Kidney epithelial cell (primary cell): ENCODE measurements at regions not wholly inside any gene's neighbourhood (a gene's known extent, or its start where the extent isn't known, plus 50 kb on each side); places are given as distances from the start of the nearest gene placed in this dataset.
"Not testable (repeated sequence)": the region's sequence is repeated elsewhere in the genome, so short reads cannot be mapped to it uniquely, and the experiment has no call there.

Experiments
- DNase-seq: peaks from one replicate; pipeline ENCODE4 v3.0.0-alpha.2; 2010; ENCODE audit warnings: low read depth
- H3K27me3 ChIP-seq: 2 replicates; pipeline ENCODE4 v1.6.0; 2011; ENCODE audit warnings: low read length; ENCODE audit not compliant: control insufficient read depth, insufficient read depth
- H3K36me3 ChIP-seq: 2 replicates; pipeline ENCODE4 v1.5.1; 2011; ENCODE audit warnings: low read length; ENCODE audit not compliant: control insufficient read depth, insufficient read depth
- H3K4me3 ChIP-seq: 2 replicates; pipeline ENCODE4 v1.5.1; 2011; ENCODE audit warnings: low read depth, mild to moderate bottlenecking, control low read depth, low read length
- TF ChIP-seq, protein P1 (sequence below): IDR thresholded peaks from 2 replicates; pipeline ENCODE4 v1.5.1; 2011; ENCODE audit warnings: mild to moderate bottlenecking, moderate library complexity, low read length, control low read depth, inconsistent platforms; ENCODE audit not compliant: insufficient read depth, poor library complexity, severe bottlenecking

DNA sequence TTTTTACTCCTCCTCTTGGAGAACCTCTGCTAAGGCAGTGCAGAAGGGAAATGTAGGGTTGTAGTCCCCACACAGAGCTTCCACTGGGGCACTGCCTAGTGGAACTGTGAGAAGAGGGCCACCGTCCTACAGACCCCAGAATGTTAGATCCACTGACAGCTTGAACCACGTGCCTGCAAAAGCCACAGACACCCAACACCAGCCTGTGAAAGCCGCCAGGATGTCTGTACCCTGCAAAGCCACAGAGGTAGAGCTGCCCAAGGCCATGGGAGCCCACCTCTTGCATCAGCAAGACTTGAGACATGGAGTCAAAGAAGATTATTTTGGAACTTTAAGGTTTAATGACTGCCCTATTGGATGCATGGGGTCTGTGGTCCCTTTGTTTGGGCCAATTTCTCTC is 112.1 kb downstream of the RSL24D1 start:
- TF ChIP-seq, protein P1, sequence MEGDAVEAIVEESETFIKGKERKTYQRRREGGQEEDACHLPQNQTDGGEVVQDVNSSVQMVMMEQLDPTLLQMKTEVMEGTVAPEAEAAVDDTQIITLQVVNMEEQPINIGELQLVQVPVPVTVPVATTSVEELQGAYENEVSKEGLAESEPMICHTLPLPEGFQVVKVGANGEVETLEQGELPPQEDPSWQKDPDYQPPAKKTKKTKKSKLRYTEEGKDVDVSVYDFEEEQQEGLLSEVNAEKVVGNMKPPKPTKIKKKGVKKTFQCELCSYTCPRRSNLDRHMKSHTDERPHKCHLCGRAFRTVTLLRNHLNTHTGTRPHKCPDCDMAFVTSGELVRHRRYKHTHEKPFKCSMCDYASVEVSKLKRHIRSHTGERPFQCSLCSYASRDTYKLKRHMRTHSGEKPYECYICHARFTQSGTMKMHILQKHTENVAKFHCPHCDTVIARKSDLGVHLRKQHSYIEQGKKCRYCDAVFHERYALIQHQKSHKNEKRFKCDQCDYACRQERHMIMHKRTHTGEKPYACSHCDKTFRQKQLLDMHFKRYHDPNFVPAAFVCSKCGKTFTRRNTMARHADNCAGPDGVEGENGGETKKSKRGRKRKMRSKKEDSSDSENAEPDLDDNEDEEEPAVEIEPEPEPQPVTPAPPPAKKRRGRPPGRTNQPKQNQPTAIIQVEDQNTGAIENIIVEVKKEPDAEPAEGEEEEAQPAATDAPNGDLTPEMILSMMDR = no peak
- Histone ChIP-seq H3K27me3 (no peaks in the 10 kb centered on the region), H3K4me3 (no peak overlapping the region), H3K36me3 (no peaks in the 10 kb centered on the region)
- DNase-seq = no peak

DNA sequence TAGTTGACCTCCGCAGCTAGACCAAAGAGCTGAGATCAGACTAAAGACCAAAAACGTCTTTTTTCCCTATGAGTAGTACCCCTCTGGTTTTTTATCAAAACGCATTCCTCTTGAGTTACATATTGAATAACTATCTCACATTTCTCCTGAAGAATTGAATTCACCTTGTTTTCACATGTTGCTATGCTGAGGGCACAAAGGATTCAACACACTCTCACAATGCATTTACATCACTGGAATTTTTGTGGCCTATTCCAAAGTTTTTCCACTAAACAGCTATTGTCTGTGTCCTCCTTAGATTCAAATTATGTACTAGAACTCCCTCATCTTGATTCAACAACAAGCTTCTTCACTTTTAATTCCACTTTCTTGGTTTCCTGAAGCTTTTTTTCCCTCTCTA is 112.5 kb downstream of the RSL24D1 start:
- no peaks in the 10 kb centered on the region for H3K27me3 ChIP-seq
- no peak for DNase-seq
- H3K4me3 ChIP-seq = no peak overlapping the region
- H3K36me3 ChIP-seq = no peaks in the 10 kb centered on the region
- TF ChIP-seq, protein P1 = no peak

DNA sequence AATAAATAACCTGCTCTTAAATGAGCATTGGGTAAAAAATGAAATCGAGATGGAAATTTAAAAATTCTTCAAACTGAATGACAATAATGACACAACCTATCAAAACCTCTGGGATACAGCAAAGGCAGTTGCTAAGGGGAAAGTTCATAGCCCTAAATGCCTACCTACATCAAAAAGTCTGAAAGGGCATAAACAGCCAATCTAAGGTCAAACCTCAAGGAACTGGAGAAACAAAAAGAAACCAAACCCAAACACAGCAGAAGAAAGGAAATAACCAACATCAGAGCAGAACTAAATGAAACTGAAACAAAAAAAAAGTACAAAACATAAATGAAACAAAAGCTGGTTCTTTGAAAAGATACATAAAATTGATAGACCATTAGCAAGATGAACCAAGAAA is 119.7 kb downstream of the RSL24D1 start:
- not testable (repeated sequence) for H3K27me3 ChIP-seq, H3K4me3 ChIP-seq, H3K36me3 ChIP-seq, DNase-seq

DNA sequence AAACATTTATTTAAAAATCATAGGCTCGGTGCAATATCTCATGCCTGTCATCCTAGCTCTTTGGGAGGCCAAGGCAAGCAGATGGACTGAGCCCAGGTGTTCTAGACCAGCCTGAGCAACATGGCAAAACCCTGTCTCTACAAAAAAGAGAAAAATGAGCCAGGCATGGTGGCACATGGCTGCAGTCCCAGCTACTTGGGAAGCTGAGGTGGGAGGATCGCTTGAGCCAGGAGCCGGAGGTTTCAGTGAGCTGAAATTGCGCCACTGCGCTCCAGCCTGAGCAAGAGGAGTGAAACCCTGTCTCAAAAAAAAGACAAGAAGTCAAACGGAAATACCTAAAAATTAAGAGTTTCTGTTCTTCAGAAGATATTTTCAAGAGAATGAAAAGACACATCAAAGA is 122.3 kb downstream of the RSL24D1 start:
- no peaks in the 10 kb centered on the region for H3K36me3 ChIP-seq
- H3K4me3 ChIP-seq = no peak overlapping the region
- no peak for DNase-seq
- TF ChIP-seq, protein P1 = no peak
- no peaks in the 10 kb centered on the region for H3K27me3 ChIP-seq

DNA sequence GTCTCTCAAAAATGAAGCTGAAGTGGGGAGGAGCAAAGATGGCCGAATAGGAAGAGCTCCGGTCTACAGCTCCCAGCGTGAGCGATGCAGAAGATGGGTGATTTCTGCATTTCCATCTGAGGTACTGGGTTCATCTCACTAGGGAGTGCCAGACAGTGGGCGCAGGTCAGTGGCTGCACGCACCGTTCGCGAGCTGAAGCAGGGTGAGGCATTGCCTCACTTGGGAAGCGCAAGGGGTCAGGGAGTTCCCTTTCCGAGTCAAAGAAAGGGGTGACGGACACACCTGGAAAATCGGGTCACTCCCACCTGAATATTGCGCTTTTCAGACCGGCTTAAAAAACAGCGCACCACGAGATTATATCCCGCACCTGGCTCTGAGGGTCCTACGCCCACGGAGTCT is 132.8 kb downstream of the RSL24D1 start:
- not testable (repeated sequence) for H3K36me3 ChIP-seq, H3K27me3 ChIP-seq, DNase-seq, H3K4me3 ChIP-seq

DNA sequence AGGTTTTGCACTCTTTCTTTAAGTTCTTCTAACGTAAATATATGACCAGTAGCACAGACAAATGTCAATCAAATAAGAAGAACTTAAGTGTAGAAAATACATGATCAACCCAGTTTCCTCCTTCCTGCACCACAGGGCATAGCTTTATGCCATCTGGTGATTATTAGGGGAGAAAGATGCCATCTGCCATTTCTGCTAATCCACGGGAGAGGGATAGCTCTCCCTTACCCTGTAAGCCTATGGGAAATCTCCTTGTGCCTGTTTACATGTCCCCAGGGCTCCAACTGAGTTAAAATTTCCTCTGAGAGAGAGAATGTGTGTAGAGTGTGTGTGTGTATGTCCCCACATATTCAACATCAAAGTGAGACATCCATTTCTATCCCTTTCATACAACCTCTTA is 135.9 kb downstream of the RSL24D1 start:
- DNase-seq = no peak
- TF ChIP-seq, protein P1 = no peak
- Histone ChIP-seq H3K27me3 (no peaks in the 10 kb centered on the region), H3K4me3 (no peak overlapping the region), H3K36me3 (no peaks in the 10 kb centered on the region)

DNA sequence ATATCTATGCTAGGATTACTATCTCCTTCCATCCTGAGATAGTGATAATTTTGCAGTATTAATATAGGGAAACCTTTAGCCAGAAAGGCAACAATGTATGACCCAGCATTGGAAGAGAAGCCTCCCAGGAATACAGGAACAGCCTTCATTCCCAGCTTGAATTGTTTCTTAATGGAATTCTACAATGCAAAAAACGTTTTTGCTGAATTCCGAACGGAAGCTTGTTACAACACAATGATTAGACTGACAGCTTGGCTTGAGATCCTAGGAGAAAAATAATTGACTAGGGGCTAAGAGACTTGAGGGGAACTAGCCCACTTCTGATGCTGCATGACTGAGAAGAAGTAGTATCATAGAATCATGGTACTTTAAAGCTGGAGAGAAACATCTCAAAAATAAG is 140.2 kb downstream of the RSL24D1 start:
- DNase-seq = no peak
- Histone ChIP-seq H3K27me3 (no peaks in the 10 kb centered on the region), H3K4me3 (no peak overlapping the region), H3K36me3 (no peaks in the 10 kb centered on the region)
- TF ChIP-seq, protein P1 = no peak
